ENCODE measurements at regions not wholly inside any gene's neighbourhood (a gene's known extent, or its start where the extent isn't known, plus 50 kb on each side); places are given as distances from the start of the nearest gene placed in this dataset.

- Mint-ChIP-seq H3K4me1 (ENCODE audit: low read depth) (no peaks in the 10 kb centered on the region), H3K4me3 (no peak overlapping the region), H3K9me3 (no peaks in the 10 kb centered on the region), H3K27ac (no peak overlapping the region), H3K27me3 (ENCODE audit: low read depth) (no peaks in the 10 kb centered on the region), H3K36me3 (ENCODE audit: low read depth) (no peaks in the 10 kb centered on the region)
These were observed 852.4 kb upstream of the FANCL start for GRCh38 chr2:59093571-59093970.

- Mint-ChIP-seq H3K4me3 (no peak overlapping the region), H3K27ac (no peak overlapping the region), H3K9me3 (no peaks in the 10 kb centered on the region), H3K36me3 (ENCODE audit: low read depth) (no peaks in the 10 kb centered on the region), H3K4me1 (ENCODE audit: low read depth) (no peaks in the 10 kb centered on the region), H3K27me3 (ENCODE audit: low read depth) (no peaks in the 10 kb centered on the region)
These were observed 843.2 kb upstream of the FANCL start for GRCh38 chr2:59084326-59084725.

GRCh38 chr2:59083075-59083828 lies 842.1 kb upstream of the FANCL start:
- H3K9me3 Mint-ChIP-seq: no peaks in the 10 kb centered on the region
- H3K4me3 Mint-ChIP-seq: no peak overlapping the region
- H3K4me1 Mint-ChIP-seq (ENCODE audit: low read depth): no peaks in the 10 kb centered on the region

GRCh38 chr2:59082657-59083056 lies 841.5 kb upstream of the FANCL start:
- Mint-ChIP-seq H3K27ac (no peak overlapping the region), H3K27me3 (ENCODE audit: low read depth) (no peaks in the 10 kb centered on the region), H3K9me3 (no peaks in the 10 kb centered on the region), H3K4me3 (no peak overlapping the region), H3K36me3 (ENCODE audit: low read depth) (no peaks in the 10 kb centered on the region), H3K4me1 (ENCODE audit: low read depth) (no peaks in the 10 kb centered on the region)

More at GRCh38 chr2:59083075-59083828, 842.1 kb upstream of the FANCL start:
- Mint-ChIP-seq H3K27ac (no peak overlapping the region), H3K27me3 (ENCODE audit: low read depth) (no peaks in the 10 kb centered on the region), H3K36me3 (ENCODE audit: low read depth) (no peaks in the 10 kb centered on the region)

- no peaks in the 10 kb centered on the region for H3K36me3 Mint-ChIP-seq (ENCODE audit: low read depth)
- no peaks in the 10 kb centered on the region for H3K4me1 Mint-ChIP-seq (ENCODE audit: low read depth)
- no peaks in the 10 kb centered on the region for H3K27me3 Mint-ChIP-seq (ENCODE audit: low read depth)
- no peak overlapping the region for H3K4me3 Mint-ChIP-seq
- H3K9me3 Mint-ChIP-seq: no peaks in the 10 kb centered on the region
- H3K27ac Mint-ChIP-seq: no peak overlapping the region
These were observed 839.5 kb upstream of the FANCL start for GRCh38 chr2:59080451-59081181.

GRCh38 chr2:59077981-59078531 lies 836.9 kb upstream of the FANCL start:
- H3K27me3 Mint-ChIP-seq (ENCODE audit: low read depth): no peaks in the 10 kb centered on the region
- no peak overlapping the region for H3K27ac Mint-ChIP-seq
- H3K4me3 Mint-ChIP-seq: no peak overlapping the region
- H3K4me1 Mint-ChIP-seq (ENCODE audit: low read depth): no peaks in the 10 kb centered on the region
- no peaks in the 10 kb centered on the region for H3K9me3 Mint-ChIP-seq
- H3K36me3 Mint-ChIP-seq (ENCODE audit: low read depth): no peaks in the 10 kb centered on the region

GRCh38 chr2:59077026-59077725 lies 836.1 kb upstream of the FANCL start:
- no peak overlapping the region for H3K4me3 Mint-ChIP-seq
- H3K4me1 Mint-ChIP-seq (ENCODE audit: low read depth): no peaks in the 10 kb centered on the region
- no peaks in the 10 kb centered on the region for H3K36me3 Mint-ChIP-seq (ENCODE audit: low read depth)
- no peak overlapping the region for H3K27ac Mint-ChIP-seq
- H3K9me3 Mint-ChIP-seq: no peaks in the 10 kb centered on the region
- H3K27me3 Mint-ChIP-seq (ENCODE audit: low read depth): no peaks in the 10 kb centered on the region

GRCh38 chr2:59076079-59076619 lies 835.0 kb upstream of the FANCL start:
- no peaks in the 10 kb centered on the region for H3K4me1 Mint-ChIP-seq (ENCODE audit: low read depth)
- peaks cover 2% of the 10 kb centered on the region for H3K9me3 Mint-ChIP-seq
- no peak overlapping the region for H3K27ac Mint-ChIP-seq

GRCh38 chr2:59074071-59074470 lies 832.9 kb upstream of the FANCL start:
- no peak overlapping the region for H3K4me3 Mint-ChIP-seq
- no peaks in the 10 kb centered on the region for H3K27me3 Mint-ChIP-seq (ENCODE audit: low read depth)
- no peaks in the 10 kb centered on the region for H3K4me1 Mint-ChIP-seq (ENCODE audit: low read depth)

More at GRCh38 chr2:59076079-59076619, 835.0 kb upstream of the FANCL start:
- Mint-ChIP-seq H3K27me3 (ENCODE audit: low read depth) (no peaks in the 10 kb centered on the region), H3K36me3 (ENCODE audit: low read depth) (no peaks in the 10 kb centered on the region), H3K4me3 (no peak overlapping the region)

GRCh38 chr2:59073286-59073685 lies 832.2 kb upstream of the FANCL start:
- Mint-ChIP-seq H3K27ac (no peak overlapping the region), H3K4me3 (no peak overlapping the region), H3K9me3 (peaks cover 7% of the 10 kb centered on the region), H3K4me1 (ENCODE audit: low read depth) (no peaks in the 10 kb centered on the region), H3K36me3 (ENCODE audit: low read depth) (no peaks in the 10 kb centered on the region), H3K27me3 (ENCODE audit: low read depth) (no peaks in the 10 kb centered on the region)

More at GRCh38 chr2:59074071-59074470, 832.9 kb upstream of the FANCL start:
- Mint-ChIP-seq H3K27ac (no peak overlapping the region), H3K9me3 (peaks cover 7% of the 10 kb centered on the region), H3K36me3 (ENCODE audit: low read depth) (no peaks in the 10 kb centered on the region)

GRCh38 chr2:59068255-59068654 lies 827.1 kb upstream of the FANCL start:
- Mint-ChIP-seq H3K4me3 (no peak overlapping the region), H3K27me3 (ENCODE audit: low read depth) (no peaks in the 10 kb centered on the region), H3K36me3 (ENCODE audit: low read depth) (no peaks in the 10 kb centered on the region), H3K4me1 (ENCODE audit: low read depth) (no peaks in the 10 kb centered on the region), H3K9me3 (peaks cover 7% of the 10 kb centered on the region), H3K27ac (no peak overlapping the region)

- Mint-ChIP-seq H3K4me1 (ENCODE audit: low read depth) (no peaks in the 10 kb centered on the region), H3K36me3 (ENCODE audit: low read depth) (no peaks in the 10 kb centered on the region), H3K27me3 (ENCODE audit: low read depth) (no peaks in the 10 kb centered on the region), H3K4me3 (no peak overlapping the region), H3K27ac (no peak overlapping the region), H3K9me3 (peaks cover 7% of the 10 kb centered on the region)
These were observed 825.8 kb upstream of the FANCL start for GRCh38 chr2:59066787-59067399.

GRCh38 chr2:59047373-59047995 lies 806.4 kb upstream of the FANCL start:
- no peaks in the 10 kb centered on the region for H3K9me3 Mint-ChIP-seq
- H3K27me3 Mint-ChIP-seq (ENCODE audit: low read depth): no peaks in the 10 kb centered on the region
- H3K36me3 Mint-ChIP-seq (ENCODE audit: low read depth): no peaks in the 10 kb centered on the region
- H3K4me3 Mint-ChIP-seq: no peak overlapping the region
- H3K27ac Mint-ChIP-seq: no peak overlapping the region
- H3K4me1 Mint-ChIP-seq (ENCODE audit: low read depth): no peaks in the 10 kb centered on the region

All from T-helper 1 cell treated with Interleukin-12 subunit alpha and Interleukin-12 subunit beta and Interleukin-4 antibody, amounts not matched to agents 30 μg/mL and 1 μg/mL, for 36 hours (primary cell).